Type B pancreatic cell (in vitro differentiated cells): ENCODE measurements at regions not wholly inside any gene's neighbourhood (a gene's known extent, or its start where the extent isn't known, plus 50 kb on each side); places are given as distances from the start of the nearest gene placed in this dataset.

Experiments used
- DNase-seq: peaks from one replicate; pipeline ENCODE4 v3.0.0; 2021; ENCODE audit warnings: mixed read lengths; ENCODE audit not compliant: unreplicated experiment; ENCODE audit errors: extremely low spot score
- H3K27ac Mint-ChIP-seq: 2 replicates; pipeline ENCODE4 v1.8.0; 2021; ENCODE audit warnings: mild to moderate bottlenecking, mixed read lengths
- H3K27me3 Mint-ChIP-seq: 2 replicates; pipeline ENCODE4 v1.8.0; 2021; ENCODE audit warnings: mixed read lengths
- H3K36me3 Mint-ChIP-seq: 2 replicates; pipeline ENCODE4 v1.8.0; 2021; ENCODE audit warnings: mixed read lengths
- H3K4me1 Mint-ChIP-seq: one replicate; pipeline ENCODE4 v1.8.0; 2021; ENCODE audit warnings: mixed read lengths; ENCODE audit not compliant: unreplicated experiment
- H3K4me3 Mint-ChIP-seq: 2 replicates; pipeline ENCODE4 v1.8.0; 2021; ENCODE audit warnings: mild to moderate bottlenecking, mixed read lengths
- H3K9me3 Mint-ChIP-seq: 2 replicates; pipeline ENCODE4 v1.8.0; 2021; ENCODE audit warnings: mixed read lengths
- TF ChIP-seq, protein P1 (sequence below): fragments of 200-600 bp; sonication (generic); conservative IDR thresholded peaks from 2 replicates; pipeline ENCODE4 v1.5.0; 2021; ENCODE audit warnings: antibody characterized with exemption, mild to moderate bottlenecking

DNA sequence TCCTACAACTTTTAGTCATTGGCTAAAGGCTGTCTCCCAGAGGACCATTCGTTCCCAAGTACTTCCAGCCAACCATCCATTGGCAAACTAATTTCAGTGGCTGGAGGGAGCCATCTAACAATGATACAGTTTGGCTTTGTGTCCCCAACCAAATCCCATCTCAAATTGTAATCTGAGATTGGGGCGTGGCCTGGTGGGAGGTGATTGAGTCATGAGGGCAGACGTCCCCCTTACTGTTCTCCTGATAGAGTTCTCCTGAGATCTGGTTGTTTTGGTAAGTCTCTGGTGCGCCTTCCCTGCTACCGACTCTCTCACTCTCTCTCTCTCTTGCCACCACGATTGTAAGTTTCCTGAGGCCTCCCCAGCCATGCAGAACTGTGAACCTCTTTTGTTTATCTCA, 99.7 kb upstream of the FUT8 start:
- Mint-ChIP-seq H3K36me3 (no peaks in the 10 kb centered on the region), H3K27ac (no peak overlapping the region), H3K9me3 (no peaks in the 10 kb centered on the region), H3K4me1 (peaks cover 4% of the 10 kb centered on the region), H3K27me3 (no peaks in the 10 kb centered on the region), H3K4me3 (no peak overlapping the region)
- DNase-seq: no peak
- TF ChIP-seq, protein P1, sequence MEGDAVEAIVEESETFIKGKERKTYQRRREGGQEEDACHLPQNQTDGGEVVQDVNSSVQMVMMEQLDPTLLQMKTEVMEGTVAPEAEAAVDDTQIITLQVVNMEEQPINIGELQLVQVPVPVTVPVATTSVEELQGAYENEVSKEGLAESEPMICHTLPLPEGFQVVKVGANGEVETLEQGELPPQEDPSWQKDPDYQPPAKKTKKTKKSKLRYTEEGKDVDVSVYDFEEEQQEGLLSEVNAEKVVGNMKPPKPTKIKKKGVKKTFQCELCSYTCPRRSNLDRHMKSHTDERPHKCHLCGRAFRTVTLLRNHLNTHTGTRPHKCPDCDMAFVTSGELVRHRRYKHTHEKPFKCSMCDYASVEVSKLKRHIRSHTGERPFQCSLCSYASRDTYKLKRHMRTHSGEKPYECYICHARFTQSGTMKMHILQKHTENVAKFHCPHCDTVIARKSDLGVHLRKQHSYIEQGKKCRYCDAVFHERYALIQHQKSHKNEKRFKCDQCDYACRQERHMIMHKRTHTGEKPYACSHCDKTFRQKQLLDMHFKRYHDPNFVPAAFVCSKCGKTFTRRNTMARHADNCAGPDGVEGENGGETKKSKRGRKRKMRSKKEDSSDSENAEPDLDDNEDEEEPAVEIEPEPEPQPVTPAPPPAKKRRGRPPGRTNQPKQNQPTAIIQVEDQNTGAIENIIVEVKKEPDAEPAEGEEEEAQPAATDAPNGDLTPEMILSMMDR: no peak

DNA sequence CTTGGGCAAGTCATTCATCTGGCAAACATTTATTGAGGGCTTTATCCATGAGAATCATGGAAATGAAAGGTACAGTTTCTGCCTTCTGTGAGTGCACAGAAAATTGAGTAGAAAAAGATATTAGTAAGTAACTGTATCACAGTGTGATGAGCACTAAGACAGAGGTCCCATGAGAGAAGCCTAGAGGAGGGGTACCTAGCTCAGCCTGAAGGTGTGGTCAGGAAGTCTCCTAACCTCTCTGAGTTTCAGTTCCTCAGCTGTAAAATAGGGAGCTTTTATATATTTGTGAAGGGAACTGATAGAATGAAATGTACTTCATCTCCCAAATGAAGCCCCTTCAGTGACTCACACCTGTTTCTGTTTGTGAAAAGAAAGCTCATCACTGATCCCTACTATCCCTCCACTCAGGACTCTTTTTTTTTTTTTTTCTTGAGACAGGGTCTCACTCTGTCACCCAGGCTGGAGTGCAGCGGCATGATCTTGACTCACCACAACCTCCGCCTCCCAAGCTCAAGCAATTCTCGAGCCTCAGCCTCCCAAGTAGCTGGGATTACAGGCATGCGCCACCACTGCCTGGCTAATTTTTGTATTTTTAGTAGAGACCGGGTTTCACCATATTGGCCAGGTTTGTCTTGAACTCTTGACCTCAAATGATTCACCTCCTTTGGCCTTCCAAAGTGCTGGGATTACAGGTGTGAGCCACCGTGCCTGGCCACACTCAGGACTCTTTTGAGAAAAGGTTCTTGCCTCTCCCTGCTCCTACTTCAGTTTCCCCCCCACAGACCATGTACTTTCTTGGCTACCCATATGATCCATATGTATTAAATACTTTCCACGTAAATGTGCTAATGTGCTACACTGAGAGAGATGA, 93.7 kb upstream of the FUT8 start:
- no peak overlapping the region for H3K27ac Mint-ChIP-seq

DNA sequence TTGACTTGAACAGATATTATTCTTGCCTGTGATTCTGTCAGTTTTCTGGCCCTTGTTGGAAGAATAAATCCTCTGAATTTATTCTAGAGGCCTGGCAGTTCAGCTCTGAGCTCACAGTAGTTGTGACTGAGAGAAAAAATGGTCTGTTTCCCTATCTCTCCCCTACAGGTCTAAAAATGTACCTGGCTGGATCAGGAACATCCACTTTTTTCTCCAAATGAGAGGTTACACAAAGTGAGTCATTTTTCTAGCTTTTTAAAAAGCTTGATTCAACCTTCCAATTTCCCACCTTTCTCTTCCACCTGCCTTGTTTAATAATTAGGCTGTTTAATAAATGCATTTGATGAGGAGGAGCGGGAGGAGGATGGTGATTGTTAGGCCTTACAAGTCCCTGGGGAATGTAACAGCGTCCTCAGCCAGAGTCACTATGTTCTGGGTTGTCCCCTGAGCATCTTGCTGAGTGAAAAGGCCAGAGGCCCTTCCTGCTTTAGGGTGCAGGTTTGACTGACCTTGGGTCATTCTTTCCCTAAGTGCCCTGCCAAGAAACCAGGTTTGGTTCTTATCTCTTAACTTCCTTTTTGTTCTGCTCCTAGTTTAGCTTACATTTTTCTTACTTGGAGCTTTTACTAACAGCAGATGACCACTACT, 91.7 kb upstream of the FUT8 start:
- H3K4me3 Mint-ChIP-seq: no peak overlapping the region
- H3K27ac Mint-ChIP-seq: peak overlapping the region; percentile 57
- peaks cover 12% of the 10 kb centered on the region for H3K4me1 Mint-ChIP-seq
- no peak for DNase-seq
- H3K36me3 Mint-ChIP-seq: no peaks in the 10 kb centered on the region
- TF ChIP-seq, protein P1: no peak
- no peaks in the 10 kb centered on the region for H3K9me3 Mint-ChIP-seq
- H3K27me3 Mint-ChIP-seq: no peaks in the 10 kb centered on the region

More for the DNA sequence above, 93.7 kb upstream of the FUT8 start:
- H3K36me3 Mint-ChIP-seq: no peaks in the 10 kb centered on the region
- peaks cover 12% of the 10 kb centered on the region for H3K4me1 Mint-ChIP-seq
- no peak overlapping the region for H3K4me3 Mint-ChIP-seq
- no peaks in the 10 kb centered on the region for H3K9me3 Mint-ChIP-seq
- TF ChIP-seq, protein P1: no peak
- DNase-seq: no peak
- H3K27me3 Mint-ChIP-seq: no peaks in the 10 kb centered on the region

DNA sequence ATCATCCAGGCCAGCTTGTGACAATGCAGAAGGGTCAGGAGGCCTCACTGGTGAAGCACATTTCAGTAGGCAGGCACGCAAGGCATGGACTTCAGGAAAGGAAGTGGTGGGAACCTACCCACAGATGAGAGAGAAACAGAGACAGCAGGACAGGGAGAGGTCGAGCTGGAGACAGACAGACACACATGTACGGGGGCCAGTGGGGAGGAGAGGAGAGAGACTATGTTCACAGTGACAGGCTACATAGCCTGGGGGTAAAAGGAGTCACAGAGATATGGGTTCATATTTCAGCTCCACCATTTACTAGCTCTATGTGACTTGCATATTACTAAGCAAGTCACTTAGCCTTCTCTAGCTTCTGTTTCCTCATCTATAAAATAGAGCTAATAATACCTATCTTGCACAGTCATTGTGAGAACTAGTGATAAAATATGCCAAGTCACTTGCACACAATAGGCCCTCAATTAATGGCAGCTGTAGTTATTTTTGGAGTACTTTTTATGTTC, 91.1 kb upstream of the FUT8 start:
- peaks cover 12% of the 10 kb centered on the region for H3K4me1 Mint-ChIP-seq
- DNase-seq: no peak
- no peak overlapping the region for H3K27ac Mint-ChIP-seq
- no peaks in the 10 kb centered on the region for H3K27me3 Mint-ChIP-seq
- no peak overlapping the region for H3K4me3 Mint-ChIP-seq
- H3K9me3 Mint-ChIP-seq: no peaks in the 10 kb centered on the region
- no peaks in the 10 kb centered on the region for H3K36me3 Mint-ChIP-seq
- TF ChIP-seq, protein P1: no peak

DNA sequence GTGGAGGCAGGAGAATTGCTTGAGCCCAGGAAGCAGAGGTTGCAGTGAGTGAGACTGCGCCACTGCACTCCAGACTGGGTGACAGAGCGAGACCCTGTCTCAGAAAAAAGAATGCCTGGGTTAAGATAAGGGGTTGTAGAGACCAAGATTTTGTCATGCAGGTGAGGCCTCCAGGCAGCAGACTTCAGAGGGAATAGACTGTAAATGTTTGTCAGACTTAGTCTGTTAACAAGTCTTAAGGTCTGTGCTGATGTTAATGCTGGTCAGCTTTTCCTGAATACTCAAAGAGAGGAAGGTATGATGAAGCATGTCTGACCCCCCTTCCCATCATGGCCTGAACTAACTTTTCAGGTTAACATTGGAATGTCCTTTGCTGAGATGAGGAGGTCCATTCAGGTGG, 83.0 kb upstream of the FUT8 start:
- no peak for DNase-seq
- H3K27ac Mint-ChIP-seq: no peak overlapping the region
- no peaks in the 10 kb centered on the region for H3K36me3 Mint-ChIP-seq
- no peaks in the 10 kb centered on the region for H3K27me3 Mint-ChIP-seq
- no peak overlapping the region for H3K4me3 Mint-ChIP-seq
- peaks cover 21% of the 10 kb centered on the region for H3K4me1 Mint-ChIP-seq
- peaks cover 8% of the 10 kb centered on the region for H3K9me3 Mint-ChIP-seq
- TF ChIP-seq, protein P1: no peak
